ENCODE measurements at regions not wholly inside any gene's neighbourhood (a gene's known extent, or its start where the extent isn't known, plus 50 kb on each side); places are given as distances from the start of the nearest gene placed in this dataset.

DNA sequence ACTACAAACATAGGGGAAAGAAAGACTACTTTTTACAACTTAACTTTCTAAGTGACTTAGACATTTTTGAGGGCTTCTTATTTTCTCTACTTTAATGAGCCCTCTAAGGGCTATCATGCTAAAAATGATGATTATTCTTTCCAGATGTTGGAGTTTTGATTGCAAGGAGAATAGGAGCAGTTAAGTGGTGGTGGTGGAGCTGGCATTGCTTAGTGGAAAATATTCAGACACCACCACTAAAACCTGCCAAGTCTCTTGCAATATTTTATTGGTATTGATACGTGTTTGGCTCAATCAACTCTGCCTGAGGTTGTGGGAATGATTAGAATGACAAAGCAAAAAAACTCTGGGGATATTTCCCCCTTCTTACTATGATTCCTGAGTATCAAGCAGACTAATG, 82.6 kb upstream of the PTGFR start:
- TF ChIP-seq, protein P1, sequence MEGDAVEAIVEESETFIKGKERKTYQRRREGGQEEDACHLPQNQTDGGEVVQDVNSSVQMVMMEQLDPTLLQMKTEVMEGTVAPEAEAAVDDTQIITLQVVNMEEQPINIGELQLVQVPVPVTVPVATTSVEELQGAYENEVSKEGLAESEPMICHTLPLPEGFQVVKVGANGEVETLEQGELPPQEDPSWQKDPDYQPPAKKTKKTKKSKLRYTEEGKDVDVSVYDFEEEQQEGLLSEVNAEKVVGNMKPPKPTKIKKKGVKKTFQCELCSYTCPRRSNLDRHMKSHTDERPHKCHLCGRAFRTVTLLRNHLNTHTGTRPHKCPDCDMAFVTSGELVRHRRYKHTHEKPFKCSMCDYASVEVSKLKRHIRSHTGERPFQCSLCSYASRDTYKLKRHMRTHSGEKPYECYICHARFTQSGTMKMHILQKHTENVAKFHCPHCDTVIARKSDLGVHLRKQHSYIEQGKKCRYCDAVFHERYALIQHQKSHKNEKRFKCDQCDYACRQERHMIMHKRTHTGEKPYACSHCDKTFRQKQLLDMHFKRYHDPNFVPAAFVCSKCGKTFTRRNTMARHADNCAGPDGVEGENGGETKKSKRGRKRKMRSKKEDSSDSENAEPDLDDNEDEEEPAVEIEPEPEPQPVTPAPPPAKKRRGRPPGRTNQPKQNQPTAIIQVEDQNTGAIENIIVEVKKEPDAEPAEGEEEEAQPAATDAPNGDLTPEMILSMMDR (IDR thresholded peaks at IDR 0.05; ENCODE audit: insufficient read depth, low read length): no peak
- TF ChIP-seq, protein P2, sequence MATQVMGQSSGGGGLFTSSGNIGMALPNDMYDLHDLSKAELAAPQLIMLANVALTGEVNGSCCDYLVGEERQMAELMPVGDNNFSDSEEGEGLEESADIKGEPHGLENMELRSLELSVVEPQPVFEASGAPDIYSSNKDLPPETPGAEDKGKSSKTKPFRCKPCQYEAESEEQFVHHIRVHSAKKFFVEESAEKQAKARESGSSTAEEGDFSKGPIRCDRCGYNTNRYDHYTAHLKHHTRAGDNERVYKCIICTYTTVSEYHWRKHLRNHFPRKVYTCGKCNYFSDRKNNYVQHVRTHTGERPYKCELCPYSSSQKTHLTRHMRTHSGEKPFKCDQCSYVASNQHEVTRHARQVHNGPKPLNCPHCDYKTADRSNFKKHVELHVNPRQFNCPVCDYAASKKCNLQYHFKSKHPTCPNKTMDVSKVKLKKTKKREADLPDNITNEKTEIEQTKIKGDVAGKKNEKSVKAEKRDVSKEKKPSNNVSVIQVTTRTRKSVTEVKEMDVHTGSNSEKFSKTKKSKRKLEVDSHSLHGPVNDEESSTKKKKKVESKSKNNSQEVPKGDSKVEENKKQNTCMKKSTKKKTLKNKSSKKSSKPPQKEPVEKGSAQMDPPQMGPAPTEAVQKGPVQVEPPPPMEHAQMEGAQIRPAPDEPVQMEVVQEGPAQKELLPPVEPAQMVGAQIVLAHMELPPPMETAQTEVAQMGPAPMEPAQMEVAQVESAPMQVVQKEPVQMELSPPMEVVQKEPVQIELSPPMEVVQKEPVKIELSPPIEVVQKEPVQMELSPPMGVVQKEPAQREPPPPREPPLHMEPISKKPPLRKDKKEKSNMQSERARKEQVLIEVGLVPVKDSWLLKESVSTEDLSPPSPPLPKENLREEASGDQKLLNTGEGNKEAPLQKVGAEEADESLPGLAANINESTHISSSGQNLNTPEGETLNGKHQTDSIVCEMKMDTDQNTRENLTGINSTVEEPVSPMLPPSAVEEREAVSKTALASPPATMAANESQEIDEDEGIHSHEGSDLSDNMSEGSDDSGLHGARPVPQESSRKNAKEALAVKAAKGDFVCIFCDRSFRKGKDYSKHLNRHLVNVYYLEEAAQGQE (IDR thresholded peaks at IDR 0.05; ENCODE audit: insufficient replicate concordance, low read depth): no peak
- TF ChIP-seq POLR2AphosphoS5 (IDR thresholded peaks at IDR 0.05; ENCODE audit: low read depth): no peak
- no peak for TF ChIP-seq GABPA (IDR thresholded peaks at IDR 0.05; ENCODE audit: low read depth)
- TF ChIP-seq SPI1 (IDR thresholded peaks at IDR 0.05; ENCODE audit: borderline replicate concordance, low read depth): no peak

Data from HL-60 (cell line).